ENCODE measurements at regions not wholly inside any gene's neighbourhood (a gene's known extent, or its start where the extent isn't known, plus 50 kb on each side); places are given as distances from the start of the nearest gene placed in this dataset.

- TF ChIP-seq CTCF (IDR thresholded peaks at IDR 0.05) (no peak), EZH2 (IDR thresholded peaks at IDR 0.05; ENCODE audit: borderline replicate concordance, insufficient read depth, low read depth, low read length, poor library complexity, severe bottlenecking) (no peak)
These were observed 1306.8 kb upstream of the NXPH2 start for GRCh38 chr2:140086964-140087363.

All from B cell (primary cell).